ENCODE measurements at regions not wholly inside any gene's neighbourhood (a gene's known extent, or its start where the extent isn't known, plus 50 kb on each side); places are given as distances from the start of the nearest gene placed in this dataset.

GRCh38 chr11:122320671-122321070 is 204.7 kb upstream of the BLID start:
- TF ChIP-seq MAX (IDR thresholded peaks at IDR 0.05) (no peak), ZBTB7A (IDR thresholded peaks at IDR 0.05; ENCODE audit: low read depth) (no peak), TAF1 (IDR thresholded peaks at IDR 0.05; ENCODE audit: low read depth) (no peak), EP300 (IDR thresholded peaks at IDR 0.05; ENCODE audit: borderline replicate concordance) (no peak), RAD21 (IDR thresholded peaks at IDR 0.05; ENCODE audit: low read depth) (no peak), YY1 (IDR thresholded peaks at IDR 0.05; ENCODE audit: low read depth) (no peak), CREB1 (IDR thresholded peaks at IDR 0.05; ENCODE audit: low read depth) (no peak), CEBPB (IDR thresholded peaks at IDR 0.05) (no peak), TCF12 (IDR thresholded peaks at IDR 0.05; ENCODE audit: low read depth) (no peak), FOXM1 (IDR thresholded peaks at IDR 0.05; ENCODE audit: borderline replicate concordance, low read depth) (no peak), EGR1 (IDR thresholded peaks at IDR 0.05) (no peak), NFIC (IDR thresholded peaks at IDR 0.05) (no peak)
- TF ChIP-seq, protein P1, sequence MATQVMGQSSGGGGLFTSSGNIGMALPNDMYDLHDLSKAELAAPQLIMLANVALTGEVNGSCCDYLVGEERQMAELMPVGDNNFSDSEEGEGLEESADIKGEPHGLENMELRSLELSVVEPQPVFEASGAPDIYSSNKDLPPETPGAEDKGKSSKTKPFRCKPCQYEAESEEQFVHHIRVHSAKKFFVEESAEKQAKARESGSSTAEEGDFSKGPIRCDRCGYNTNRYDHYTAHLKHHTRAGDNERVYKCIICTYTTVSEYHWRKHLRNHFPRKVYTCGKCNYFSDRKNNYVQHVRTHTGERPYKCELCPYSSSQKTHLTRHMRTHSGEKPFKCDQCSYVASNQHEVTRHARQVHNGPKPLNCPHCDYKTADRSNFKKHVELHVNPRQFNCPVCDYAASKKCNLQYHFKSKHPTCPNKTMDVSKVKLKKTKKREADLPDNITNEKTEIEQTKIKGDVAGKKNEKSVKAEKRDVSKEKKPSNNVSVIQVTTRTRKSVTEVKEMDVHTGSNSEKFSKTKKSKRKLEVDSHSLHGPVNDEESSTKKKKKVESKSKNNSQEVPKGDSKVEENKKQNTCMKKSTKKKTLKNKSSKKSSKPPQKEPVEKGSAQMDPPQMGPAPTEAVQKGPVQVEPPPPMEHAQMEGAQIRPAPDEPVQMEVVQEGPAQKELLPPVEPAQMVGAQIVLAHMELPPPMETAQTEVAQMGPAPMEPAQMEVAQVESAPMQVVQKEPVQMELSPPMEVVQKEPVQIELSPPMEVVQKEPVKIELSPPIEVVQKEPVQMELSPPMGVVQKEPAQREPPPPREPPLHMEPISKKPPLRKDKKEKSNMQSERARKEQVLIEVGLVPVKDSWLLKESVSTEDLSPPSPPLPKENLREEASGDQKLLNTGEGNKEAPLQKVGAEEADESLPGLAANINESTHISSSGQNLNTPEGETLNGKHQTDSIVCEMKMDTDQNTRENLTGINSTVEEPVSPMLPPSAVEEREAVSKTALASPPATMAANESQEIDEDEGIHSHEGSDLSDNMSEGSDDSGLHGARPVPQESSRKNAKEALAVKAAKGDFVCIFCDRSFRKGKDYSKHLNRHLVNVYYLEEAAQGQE (IDR thresholded peaks at IDR 0.05; ENCODE audit: low read depth), result no peak
